Common myeloid progenitor, CD34-positive (primary cell): ENCODE measurements at regions not wholly inside any gene's neighbourhood (a gene's known extent, or its start where the extent isn't known, plus 50 kb on each side); places are given as distances from the start of the nearest gene placed in this dataset.

Source experiments
- CTCF ChIA-PET: fragments of 350-600 bp; sonication (Branson Sonifier 250); formaldehyde crosslinking; loops from one replicate; lab custom pipeline; 2021; ENCODE audit warnings: antibody characterized with exemption; lab: Charles Lee
- POLR2A ChIA-PET: fragments of 350-600 bp; sonication (Branson Sonifier 250); formaldehyde crosslinking; loops from one replicate; lab custom pipeline; 2021; ENCODE audit warnings: antibody characterized with exemption; lab: Charles Lee
- DNase-seq, 3 donors: peaks; one replicate each; pipeline versions ENCODE4 v3.0.0 to v3.0.0-alpha.2; 2013
- H3K27ac ChIP-seq, 2 experiments: 1 replicate in 1 of 2; 2 replicates in 1 of 2; pipeline ENCODE4 v1.7.0; 2013; ENCODE audit warnings: inconsistent platforms in 2 of 2, low read length in 2 of 2, mild to moderate bottlenecking in 2 of 2, low read depth in 1 of 2, moderate library complexity in 1 of 2; ENCODE audit not compliant: severe bottlenecking in 2 of 2, insufficient read depth in 1 of 2, poor library complexity in 1 of 2
- H3K27me3 ChIP-seq, 5 experiments: replicated peaks in 2 of 5; 1 replicate in 3 of 5; 2 replicates in 2 of 5; pipeline versions ENCODE4 v1.6.1 to v1.7.0; 2013; ENCODE audit warnings: low read length in 4 of 5, mild to moderate bottlenecking in 2 of 5, moderate library complexity in 2 of 5, inconsistent platforms in 1 of 5; ENCODE audit not compliant: insufficient read depth in 5 of 5, control insufficient read depth in 4 of 5
- H3K36me3 ChIP-seq, 4 experiments: 1 replicate in 2 of 4; 2 replicates in 2 of 4; pipeline versions ENCODE4 v1.6.1 to v1.7.0; 2013; ENCODE audit warnings: low read length in 3 of 4, control low read depth in 1 of 4, mild to moderate bottlenecking in 1 of 4; ENCODE audit not compliant: control insufficient read depth in 4 of 4, insufficient read depth in 4 of 4
- H3K4me1 ChIP-seq, 4 experiments: 1 replicate in 3 of 4; 2 replicates in 1 of 4; pipeline versions ENCODE4 v1.6.1 to v1.7.1; 2013; ENCODE audit warnings: low read length in 3 of 4, mild to moderate bottlenecking in 3 of 4, control low read depth in 1 of 4, inconsistent platforms in 1 of 4, moderate library complexity in 1 of 4; ENCODE audit not compliant: control insufficient read depth in 4 of 4, insufficient read depth in 4 of 4; ENCODE audit errors: control extremely low read depth in 1 of 4
- H3K4me3 ChIP-seq, 7 experiments: 1 replicate in 4 of 7; 2 replicates in 3 of 7; pipeline versions ENCODE4 v1.5.1 to v1.7.0; 2013; ENCODE audit warnings: mild to moderate bottlenecking in 7 of 7, low read length in 6 of 7, moderate library complexity in 6 of 7, inconsistent platforms in 2 of 7, low read depth in 2 of 7, control low read depth in 1 of 7; ENCODE audit not compliant: insufficient read depth in 4 of 7, control insufficient read depth in 1 of 7; ENCODE audit errors: extremely low read depth in 1 of 7
- H3K9me3 ChIP-seq, 5 experiments: 1 replicate in 4 of 5; 2 replicates in 1 of 5; pipeline versions ENCODE4 v1.6.1 to v1.7.1; 2013; ENCODE audit warnings: low read length in 4 of 5, mild to moderate bottlenecking in 2 of 5, inconsistent platforms in 1 of 5, low read depth in 1 of 5, moderate library complexity in 1 of 5; ENCODE audit not compliant: control insufficient read depth in 4 of 5, insufficient read depth in 2 of 5; ENCODE audit errors: control extremely low read depth in 1 of 5
- WGBS: methylation state at CpG from one replicate; pipeline ENCODE4 v1.1.5; 2013; ENCODE audit not compliant: insufficient coverage; 5-methylcytosine and 5-hydroxymethylcytosine counted together

- CTCF ChIA-PET: no interaction called here
- WGBS: 92% methylated on average over 8 of the region's 10 CpGs
- Histone ChIP-seq H3K36me3 (no peaks in the 10 kb centered on the region), H3K4me1 (no peaks in the 10 kb centered on the region), H3K9me3 (peaks cover 0 to 6% (median 2%) of the 10 kb centered on the region in 5 experiments), H3K4me3 (no peak overlapping the region), H3K27ac (no peak overlapping the region), H3K27me3 (peaks cover 0 to 13% (median 0%) of the 10 kb centered on the region in 5 experiments)
- POLR2A ChIA-PET: no interaction called here
- no peak for DNase-seq
Observed at GRCh38 chr22:49332691-49333090, 495.0 kb downstream of the BRD1 start.

GRCh38 chr22:49331878-49332277 is 495.8 kb downstream of the BRD1 start:
- WGBS: 96% methylated on average over 10 of the region's 10 CpGs
- no peak for DNase-seq

GRCh38 chr22:49331223-49331815 is 496.4 kb downstream of the BRD1 start:
- DNase-seq: no peak
- POLR2A ChIA-PET: no interaction called here
- no peaks in the 10 kb centered on the region for H3K36me3 ChIP-seq
- CTCF ChIA-PET: no interaction called here
- no peak overlapping the region for H3K4me3 ChIP-seq
- no peaks in the 10 kb centered on the region for H3K4me1 ChIP-seq
- H3K27me3 ChIP-seq: peaks cover 0 to 13% (median 0%) of the 10 kb centered on the region in 5 experiments
- WGBS: 89% methylated on average over 12 of the region's 12 CpGs
- H3K27ac ChIP-seq: no peak overlapping the region
- H3K9me3 ChIP-seq: peaks cover 0 to 16% (median 8%) of the 10 kb centered on the region in 5 experiments

More at GRCh38 chr22:49331878-49332277, 495.8 kb downstream of the BRD1 start:
- H3K36me3 ChIP-seq: no peaks in the 10 kb centered on the region
- CTCF ChIA-PET: no interaction called here
- H3K27me3 ChIP-seq: peaks cover 0 to 13% (median 0%) of the 10 kb centered on the region in 5 experiments
- H3K4me3 ChIP-seq: no peak overlapping the region
- H3K4me1 ChIP-seq: no peaks in the 10 kb centered on the region
- POLR2A ChIA-PET: no interaction called here
- peaks cover 0 to 11% (median 8%) of the 10 kb centered on the region in 5 experiments for H3K9me3 ChIP-seq
- H3K27ac ChIP-seq: no peak overlapping the region

- CTCF ChIA-PET: no interaction called here
Observed at GRCh38 chr22:49330421-49331222, 497.1 kb downstream of the BRD1 start.

GRCh38 chr22:49329636-49330035 is 498.0 kb downstream of the BRD1 start:
- ChIA-PET CTCF (no interaction called here), POLR2A (no interaction called here)
- Histone ChIP-seq H3K4me3 (no peak overlapping the region), H3K36me3 (no peaks in the 10 kb centered on the region), H3K4me1 (no peaks in the 10 kb centered on the region), H3K27me3 (peaks cover 0 to 10% (median 0%) of the 10 kb centered on the region in 5 experiments), H3K9me3 (peaks cover 0 to 24% (median 12%) of the 10 kb centered on the region in 5 experiments), H3K27ac (no peak overlapping the region)
- no peak for DNase-seq
- WGBS: 96% methylated on average over 2 of the region's 5 CpGs

More at GRCh38 chr22:49330421-49331222, 497.1 kb downstream of the BRD1 start:
- WGBS: 93% methylated on average over 20 of the region's 21 CpGs
- POLR2A ChIA-PET: no interaction called here
- no peak overlapping the region for H3K27ac ChIP-seq
- H3K9me3 ChIP-seq: peaks cover 0 to 17% (median 8%) of the 10 kb centered on the region in 5 experiments
- peaks cover 0 to 13% (median 0%) of the 10 kb centered on the region in 5 experiments for H3K27me3 ChIP-seq
- H3K36me3 ChIP-seq: no peaks in the 10 kb centered on the region
- H3K4me3 ChIP-seq: no peak overlapping the region
- no peak for DNase-seq
- no peaks in the 10 kb centered on the region for H3K4me1 ChIP-seq

- WGBS: 94% methylated on average over 8 of the region's 8 CpGs
- H3K4me1 ChIP-seq: no peaks in the 10 kb centered on the region
- DNase-seq: no peak
- POLR2A ChIA-PET: no interaction called here
- CTCF ChIA-PET: interaction anchor here (1.5 kb wide), 1 partner anchor 24 kb away, joined by 3 read pairs; no protein-coding TSS in a partner anchor
- H3K27me3 ChIP-seq: peaks cover 0 to 10% (median 0%) of the 10 kb centered on the region in 5 experiments
- H3K27ac ChIP-seq: no peak overlapping the region
- peaks cover 0 to 27% (median 12%) of the 10 kb centered on the region in 5 experiments for H3K9me3 ChIP-seq
- no peak overlapping the region for H3K4me3 ChIP-seq
- no peaks in the 10 kb centered on the region for H3K36me3 ChIP-seq
Observed at GRCh38 chr22:49328630-49329405, 498.9 kb downstream of the BRD1 start.
